Right lobe of liver (tissue), 4 donors: ENCODE measurements at regions not wholly inside any gene's neighbourhood (a gene's known extent, or its start where the extent isn't known, plus 50 kb on each side); places are given as distances from the start of the nearest gene placed in this dataset.

Source experiments
- CTCF ChIP-seq, 4 donors: fragments of 200-600 bp in 3 of 4; fragments of 450-650 bp in 1 of 4; IDR thresholded peaks; one replicate each; pipeline versions ENCODE4 v1.5.1 to v1.8.0; 2016 to 2022; ENCODE audit warnings: antibody characterized with exemption in 4 of 4, mild to moderate bottlenecking in 2 of 4
- POLR2A ChIP-seq: fragments of 450-650 bp; IDR thresholded peaks from one replicate; pipeline ENCODE4 v1.6.1; 2017; ENCODE audit warnings: antibody characterized with exemption, mild to moderate bottlenecking
- donor health status: DM: no; HTN: no; CAD: no.
- donor health status: DM: no; HTN: no; CAD: no.
- donor health status: DM: no; HTN: yes; CAD: no.

DNA sequence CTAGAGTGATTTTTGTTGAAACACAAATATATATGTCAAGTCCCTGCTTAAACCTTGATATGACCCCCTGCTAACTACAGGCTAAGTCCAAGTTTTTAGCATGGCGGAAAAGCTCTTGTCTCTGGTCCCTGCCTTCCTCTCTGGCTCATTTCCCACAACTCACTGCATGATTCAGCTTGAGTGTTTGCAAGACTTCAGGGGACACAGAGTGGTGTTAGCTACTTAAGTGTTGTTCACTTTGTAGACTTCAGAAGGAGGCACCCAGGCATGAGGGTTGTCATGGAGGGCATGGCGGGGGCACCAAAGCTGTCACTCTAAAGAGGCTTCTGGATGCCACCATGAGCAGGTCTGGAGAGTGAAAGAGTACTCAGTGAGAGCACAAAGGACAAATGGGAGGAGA, 362.4 kb upstream of the ACTBL2 start:
- TF ChIP-seq CTCF (IDR thresholded peaks at IDR 0.05) (no peak), POLR2A (no peak)
